PFSK-1 (cell line): ENCODE measurements at regions not wholly inside any gene's neighbourhood (a gene's known extent, or its start where the extent isn't known, plus 50 kb on each side); places are given as distances from the start of the nearest gene placed in this dataset.

Experiments
- FOXP2 ChIP-seq: optimal IDR thresholded peaks from 2 replicates; pipeline ENCODE3; 2011; ENCODE audit warnings: borderline replicate concordance, control low read depth, inconsistent platforms; ENCODE audit not compliant: insufficient read depth; ENCODE audit errors: extremely low read length, extremely low read depth
- POLR2AphosphoS5 ChIP-seq: IDR thresholded peaks from 2 replicates; pipeline ENCODE4 v1.6.1; 2012; ENCODE audit warnings: low read depth, mild to moderate bottlenecking, control low read depth, low read length, moderate library complexity
- SIN3A ChIP-seq: IDR thresholded peaks from 2 replicates; pipeline ENCODE4 v1.6.1; 2012; ENCODE audit warnings: mild to moderate bottlenecking, low read length, moderate library complexity, borderline replicate concordance; ENCODE audit not compliant: insufficient read depth
- TAF1 ChIP-seq: IDR thresholded peaks from 2 replicates; pipeline ENCODE4 v1.6.1; 2012; ENCODE audit warnings: low read length, control low read depth, borderline replicate concordance; ENCODE audit not compliant: insufficient read depth
- TF ChIP-seq, protein P1 (sequence below), 2 experiments: IDR thresholded peaks; 2 replicates each; pipeline versions ENCODE4 v1.6.1 to v1.8.0; 2011 to 2012; ENCODE audit warnings: low read depth in 2 of 2, low read length in 2 of 2, control low read depth in 1 of 2, inconsistent platforms in 1 of 2, mild to moderate bottlenecking in 1 of 2, moderate library complexity in 1 of 2; ENCODE audit not compliant: insufficient read depth in 1 of 2

- TF ChIP-seq POLR2AphosphoS5: no peak
- TF ChIP-seq TAF1: no peak
- TF ChIP-seq, protein P1, sequence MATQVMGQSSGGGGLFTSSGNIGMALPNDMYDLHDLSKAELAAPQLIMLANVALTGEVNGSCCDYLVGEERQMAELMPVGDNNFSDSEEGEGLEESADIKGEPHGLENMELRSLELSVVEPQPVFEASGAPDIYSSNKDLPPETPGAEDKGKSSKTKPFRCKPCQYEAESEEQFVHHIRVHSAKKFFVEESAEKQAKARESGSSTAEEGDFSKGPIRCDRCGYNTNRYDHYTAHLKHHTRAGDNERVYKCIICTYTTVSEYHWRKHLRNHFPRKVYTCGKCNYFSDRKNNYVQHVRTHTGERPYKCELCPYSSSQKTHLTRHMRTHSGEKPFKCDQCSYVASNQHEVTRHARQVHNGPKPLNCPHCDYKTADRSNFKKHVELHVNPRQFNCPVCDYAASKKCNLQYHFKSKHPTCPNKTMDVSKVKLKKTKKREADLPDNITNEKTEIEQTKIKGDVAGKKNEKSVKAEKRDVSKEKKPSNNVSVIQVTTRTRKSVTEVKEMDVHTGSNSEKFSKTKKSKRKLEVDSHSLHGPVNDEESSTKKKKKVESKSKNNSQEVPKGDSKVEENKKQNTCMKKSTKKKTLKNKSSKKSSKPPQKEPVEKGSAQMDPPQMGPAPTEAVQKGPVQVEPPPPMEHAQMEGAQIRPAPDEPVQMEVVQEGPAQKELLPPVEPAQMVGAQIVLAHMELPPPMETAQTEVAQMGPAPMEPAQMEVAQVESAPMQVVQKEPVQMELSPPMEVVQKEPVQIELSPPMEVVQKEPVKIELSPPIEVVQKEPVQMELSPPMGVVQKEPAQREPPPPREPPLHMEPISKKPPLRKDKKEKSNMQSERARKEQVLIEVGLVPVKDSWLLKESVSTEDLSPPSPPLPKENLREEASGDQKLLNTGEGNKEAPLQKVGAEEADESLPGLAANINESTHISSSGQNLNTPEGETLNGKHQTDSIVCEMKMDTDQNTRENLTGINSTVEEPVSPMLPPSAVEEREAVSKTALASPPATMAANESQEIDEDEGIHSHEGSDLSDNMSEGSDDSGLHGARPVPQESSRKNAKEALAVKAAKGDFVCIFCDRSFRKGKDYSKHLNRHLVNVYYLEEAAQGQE (IDR thresholded peaks at IDR 0.05; ENCODE audit: insufficient read depth in 1 of 2, low read depth in 2 of 2, low read length in 2 of 2): no peak
- TF ChIP-seq FOXP2: no peak
- no peak for TF ChIP-seq SIN3A
Observed at GRCh38 chr10:94149702-94150101, 156.0 kb downstream of the PLCE1 start.
